NCI-H69 (cell line): ENCODE measurements at regions not wholly inside any gene's neighbourhood (a gene's known extent, or its start where the extent isn't known, plus 50 kb on each side); places are given as distances from the start of the nearest gene placed in this dataset.

Experiments
- DNase-seq: peaks from one replicate; lab custom pipeline; 2025; lab: John Stamatoyannopoulos, UW

DNA sequence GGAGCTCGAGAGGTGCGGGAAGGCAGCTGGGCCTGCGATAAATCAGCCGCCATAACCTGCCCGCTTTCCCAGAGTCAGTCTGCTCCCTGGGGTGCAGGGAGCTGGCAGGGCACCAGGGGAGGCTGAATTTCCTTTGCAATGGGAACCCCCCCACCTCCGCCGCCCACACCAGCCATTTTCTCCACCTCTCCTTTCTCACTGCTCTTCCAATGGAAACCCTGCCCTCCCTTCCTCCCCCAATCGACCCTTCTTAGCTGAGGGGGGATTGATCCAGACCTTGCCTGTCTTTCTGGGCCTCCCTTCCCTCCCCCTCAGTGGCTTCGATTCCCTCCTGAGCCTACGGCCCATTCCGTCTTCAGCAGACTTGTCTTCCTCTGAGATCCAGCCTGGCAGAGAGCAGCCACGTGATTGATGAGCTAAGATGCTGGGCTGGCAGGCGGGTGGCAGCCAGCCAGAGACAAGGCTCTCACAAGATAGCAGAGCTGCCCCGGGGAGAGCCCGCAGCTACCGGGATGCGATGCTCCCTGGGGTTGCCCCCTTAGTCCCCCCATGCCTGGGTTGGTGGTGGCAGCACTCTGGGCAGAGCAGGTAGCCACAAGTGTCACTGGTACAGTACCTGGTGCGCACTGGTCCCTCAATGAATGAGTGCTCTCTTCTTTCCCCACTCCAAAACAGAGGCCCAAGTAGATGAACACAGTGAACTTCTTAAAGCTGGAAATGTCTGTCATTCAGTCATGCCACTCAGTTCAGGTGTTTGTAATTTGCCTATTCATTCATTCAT, 53.7 kb upstream of the FABP6 start:
- peak; percentile 85 for DNase-seq

GRCh38 chr5:160174780-160175437, 54.4 kb upstream of the FABP6 start:
- peak; percentile 27 for DNase-seq

DNA sequence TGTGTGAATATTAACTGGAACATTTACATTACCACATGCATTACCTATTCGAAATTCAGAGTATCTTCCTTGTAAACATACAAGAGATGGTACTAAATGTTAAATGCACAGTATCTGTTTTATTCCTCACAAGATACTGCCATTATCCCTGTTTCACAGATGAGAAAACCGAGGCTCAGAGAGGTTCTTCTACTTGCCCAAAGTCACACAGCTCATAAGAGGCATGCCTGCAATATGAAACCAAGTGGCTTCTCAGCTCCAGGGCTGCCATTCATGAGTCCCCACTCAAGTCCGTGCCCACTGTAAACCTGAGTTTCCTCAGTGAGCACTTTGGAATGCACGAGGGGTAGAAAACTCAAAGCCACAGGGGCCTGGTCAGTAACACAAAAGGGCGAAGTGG, 55.0 kb upstream of the FABP6 start:
- DNase-seq = no peak

- peak; percentile 41 for DNase-seq
These were observed 52.4 kb upstream of the PWWP2A start for GRCh38 chr5:160171666-160172065.

- DNase-seq = no peak
These were observed 50.1 kb upstream of the PWWP2A start for GRCh38 chr5:160169326-160169725.
